K562 (cell line): ENCODE measurements at regions not wholly inside any gene's neighbourhood (a gene's known extent, or its start where the extent isn't known, plus 50 kb on each side); places are given as distances from the start of the nearest gene placed in this dataset.
"Not testable (repeated sequence)": the region's sequence is repeated elsewhere in the genome, so short reads cannot be mapped to it uniquely, and the experiment has no call there.

ENCODE experiments used
- CTCF ChIP-seq, 3 experiments: IDR thresholded peaks in 2 of 3; conservative IDR thresholded peaks in 1 of 3; 2 replicates each; pipeline ENCODE4 v1.5.1; 2011 to 2012; ENCODE audit warnings: low read length in 3 of 3, mild to moderate bottlenecking in 3 of 3, control low read depth in 2 of 3, improper control_type of control experiment in 1 of 3, inconsistent platforms in 1 of 3, low read depth in 1 of 3, mixed read lengths in 1 of 3, moderate library complexity in 1 of 3; ENCODE audit not compliant: insufficient read depth in 2 of 3
- EGR1 ChIP-seq: fragments of 450-650 bp; conservative IDR thresholded peaks from 2 replicates; pipeline ENCODE4 v1.6.1; 2017; ENCODE audit warnings: mild to moderate bottlenecking

GRCh38 chr2:111488451-111488850 is 367.7 kb downstream of the BCL2L11 start:
- not testable (repeated sequence) for TF ChIP-seq EGR1; CTCF (IDR thresholded peaks at IDR 0.05 in 2 of 3, conservative IDR thresholded peaks at IDR 0.05 in 1 of 3; ENCODE audit: insufficient read depth in 2 of 3, low read depth in 1 of 3, low read length in 3 of 3)
